Brain microvascular endothelial cell (primary cell): ENCODE measurements at regions not wholly inside any gene's neighbourhood (a gene's known extent, or its start where the extent isn't known, plus 50 kb on each side); places are given as distances from the start of the nearest gene placed in this dataset.

ENCODE experiments used
- DNase-seq: peaks from one replicate; pipeline ENCODE4 v3.0.0-alpha.2; 2020
- H3K27ac ChIP-seq: fragments of 250-450 bp; sonication (Bioruptor Pico); 2 replicates; pipeline ENCODE4 v1.5.1; 2020; ENCODE audit warnings: mild to moderate bottlenecking, moderate library complexity
- H3K27me3 ChIP-seq: fragments of 250-450 bp; sonication (Bioruptor Pico); replicated peaks from 2 replicates; pipeline ENCODE4 v1.5.1; 2020; ENCODE audit warnings: mild to moderate bottlenecking
- H3K36me3 ChIP-seq: fragments of 250-450 bp; sonication (Bioruptor Pico); replicated peaks from 2 replicates; pipeline ENCODE4 v1.5.1; 2020; ENCODE audit warnings: mild to moderate bottlenecking
- H3K4me3 ChIP-seq: 2 replicates; pipeline ENCODE4 v1.5.1; 2011; ENCODE audit warnings: low read depth, mild to moderate bottlenecking, control low read depth, low read length, moderate library complexity
- in situ Hi-C: cut with HindIII; loops from 2 replicates; pipeline ENCODE4 v1.10.0; 2017; ENCODE audit warnings: low sequenced_read_pairs, low pct_ligation_motif_present
- TF ChIP-seq, protein P1 (sequence below): IDR thresholded peaks from 2 replicates; pipeline ENCODE4 v1.5.1; 2011; ENCODE audit warnings: low read depth, mild to moderate bottlenecking, moderate library complexity, low read length, control low read depth, inconsistent platforms; ENCODE audit errors: missing control alignments

DNA sequence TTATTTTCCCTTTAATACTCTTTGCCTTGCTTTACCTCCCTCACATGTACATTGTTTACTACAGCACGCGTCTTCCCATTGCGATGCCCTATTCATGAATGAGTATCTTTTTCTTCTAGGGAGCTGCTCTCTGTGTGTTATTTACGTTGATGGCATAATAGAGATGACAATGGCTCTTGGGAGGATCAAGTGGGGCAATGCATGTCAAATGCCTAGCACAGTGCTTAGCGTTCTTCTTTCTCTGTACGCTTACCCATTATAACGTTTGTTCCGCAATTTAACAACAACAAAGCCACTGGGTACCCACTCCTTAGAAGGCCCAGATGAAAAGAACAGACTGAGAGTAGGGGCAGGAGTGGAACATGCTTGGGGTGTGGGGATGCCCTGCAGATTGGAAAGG, 271.6 kb upstream of the TNRC6C start:
- H3K27me3 ChIP-seq = peaks cover 9% of the 10 kb centered on the region
- in situ Hi-C loops = no loop called here
- no peaks in the 10 kb centered on the region for H3K36me3 ChIP-seq
- no peak overlapping the region for H3K4me3 ChIP-seq
- DNase-seq = no peak
- H3K27ac ChIP-seq = no peak overlapping the region
- TF ChIP-seq, protein P1, sequence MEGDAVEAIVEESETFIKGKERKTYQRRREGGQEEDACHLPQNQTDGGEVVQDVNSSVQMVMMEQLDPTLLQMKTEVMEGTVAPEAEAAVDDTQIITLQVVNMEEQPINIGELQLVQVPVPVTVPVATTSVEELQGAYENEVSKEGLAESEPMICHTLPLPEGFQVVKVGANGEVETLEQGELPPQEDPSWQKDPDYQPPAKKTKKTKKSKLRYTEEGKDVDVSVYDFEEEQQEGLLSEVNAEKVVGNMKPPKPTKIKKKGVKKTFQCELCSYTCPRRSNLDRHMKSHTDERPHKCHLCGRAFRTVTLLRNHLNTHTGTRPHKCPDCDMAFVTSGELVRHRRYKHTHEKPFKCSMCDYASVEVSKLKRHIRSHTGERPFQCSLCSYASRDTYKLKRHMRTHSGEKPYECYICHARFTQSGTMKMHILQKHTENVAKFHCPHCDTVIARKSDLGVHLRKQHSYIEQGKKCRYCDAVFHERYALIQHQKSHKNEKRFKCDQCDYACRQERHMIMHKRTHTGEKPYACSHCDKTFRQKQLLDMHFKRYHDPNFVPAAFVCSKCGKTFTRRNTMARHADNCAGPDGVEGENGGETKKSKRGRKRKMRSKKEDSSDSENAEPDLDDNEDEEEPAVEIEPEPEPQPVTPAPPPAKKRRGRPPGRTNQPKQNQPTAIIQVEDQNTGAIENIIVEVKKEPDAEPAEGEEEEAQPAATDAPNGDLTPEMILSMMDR = no peak

DNA sequence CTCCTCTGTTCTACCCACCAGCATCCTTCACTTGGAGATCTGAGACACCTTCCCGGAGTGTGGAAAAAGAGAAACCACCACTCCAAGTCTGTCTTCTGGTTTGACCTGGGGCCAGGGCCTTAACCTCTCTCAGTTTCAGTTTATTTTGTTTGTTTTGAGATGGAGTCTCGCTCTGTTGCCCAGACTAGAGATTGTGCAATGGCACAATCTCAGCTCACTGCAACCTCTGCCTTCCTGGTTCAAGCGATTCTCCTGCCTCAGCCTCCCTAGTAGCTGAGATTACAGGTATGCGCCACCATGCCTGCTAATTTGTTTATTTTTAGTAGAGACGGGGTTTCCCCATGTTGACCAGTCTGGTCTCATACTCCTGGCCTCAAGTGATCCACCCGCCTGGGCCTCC, 271.1 kb upstream of the TNRC6C start:
- DNase-seq = no peak
- H3K4me3 ChIP-seq = no peak overlapping the region
- H3K36me3 ChIP-seq = no peaks in the 10 kb centered on the region
- peaks cover 9% of the 10 kb centered on the region for H3K27me3 ChIP-seq
- no peak overlapping the region for H3K27ac ChIP-seq
- TF ChIP-seq, protein P1 = no peak
- in situ Hi-C loops = no loop called here

- Histone ChIP-seq H3K4me3 (no peak overlapping the region), H3K27me3 (peaks cover 9% of the 10 kb centered on the region)
- no peak for DNase-seq
These were observed 270.6 kb upstream of the TNRC6C start for GRCh38 chr17:77687921-77688320.

DNA sequence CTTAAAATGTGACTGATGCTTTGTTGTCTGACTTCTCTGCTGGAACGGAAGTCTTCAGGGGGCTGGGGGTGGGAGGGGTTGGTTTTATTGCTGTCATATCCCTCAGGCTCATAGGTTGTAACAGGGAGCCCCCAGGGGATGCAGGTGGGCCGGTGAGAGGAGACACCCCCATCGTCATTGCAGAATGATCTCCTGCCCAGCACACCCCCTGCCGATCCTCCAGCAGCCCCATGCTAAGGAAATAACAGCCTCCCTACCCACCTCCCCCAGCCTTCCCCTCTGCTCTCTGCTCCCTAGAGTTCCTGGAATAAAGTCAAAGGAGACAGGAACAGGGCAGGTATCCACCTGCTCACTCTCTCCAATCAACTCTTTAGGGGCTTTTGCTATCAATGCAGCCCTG, 270.1 kb upstream of the TNRC6C start:
- H3K27ac ChIP-seq = no peak overlapping the region
- H3K27me3 ChIP-seq = peaks cover 13% of the 10 kb centered on the region
- in situ Hi-C loops = no loop called here
- H3K36me3 ChIP-seq = no peaks in the 10 kb centered on the region
- TF ChIP-seq, protein P1 = no peak
- H3K4me3 ChIP-seq = no peak overlapping the region
- no peak for DNase-seq

More at GRCh38 chr17:77687921-77688320, 270.6 kb upstream of the TNRC6C start:
- in situ Hi-C loops = no loop called here
- TF ChIP-seq, protein P1 = no peak
- no peak overlapping the region for H3K27ac ChIP-seq
- no peaks in the 10 kb centered on the region for H3K36me3 ChIP-seq

DNA sequence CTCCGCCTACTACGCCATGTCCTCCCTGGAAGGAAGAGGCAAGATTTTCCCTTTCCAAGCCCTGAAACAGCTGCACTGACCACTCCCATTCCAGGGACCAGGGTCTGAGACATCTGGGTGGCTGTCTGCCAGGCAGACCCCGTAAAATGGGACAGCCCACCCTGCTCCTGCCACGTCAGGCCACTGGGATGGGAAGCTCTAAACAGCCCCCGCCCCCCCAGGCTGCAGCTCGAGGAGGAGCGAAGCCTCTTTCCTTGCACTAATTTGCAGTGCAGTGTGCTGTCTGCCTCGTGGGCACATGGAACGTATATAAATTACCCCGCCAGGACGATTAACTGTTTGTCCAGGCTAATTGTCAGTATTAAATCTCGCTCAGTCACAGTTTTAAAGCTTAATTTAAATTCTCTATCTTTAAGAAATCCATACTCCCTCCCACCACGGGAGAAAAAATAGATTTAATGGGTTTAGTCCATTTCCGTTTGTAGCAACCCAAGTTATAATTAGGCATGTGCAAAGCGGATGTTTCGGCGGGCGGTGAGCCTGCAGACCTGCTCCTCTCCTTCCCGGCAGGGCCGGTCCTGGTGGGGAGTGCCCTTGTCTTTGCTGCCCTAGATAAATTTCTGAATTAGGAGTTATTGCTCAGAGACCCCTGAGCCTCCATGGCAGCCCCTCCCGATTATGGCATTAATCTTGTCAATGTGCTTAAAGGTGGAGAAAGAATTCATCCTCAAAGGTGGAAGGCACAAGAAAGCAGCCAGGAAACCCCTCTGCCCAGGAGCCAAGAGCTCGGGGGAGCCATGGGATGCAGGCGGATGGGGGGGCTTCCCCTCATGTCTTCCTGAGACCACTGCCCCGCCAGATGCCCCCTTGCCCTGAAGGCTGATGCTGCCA, 268.0 kb upstream of the TNRC6C start:
- Histone ChIP-seq H3K4me3 (no peak overlapping the region), H3K36me3 (no peaks in the 10 kb centered on the region), H3K27me3 (peaks cover 30% of the 10 kb centered on the region), H3K27ac (no peak overlapping the region)
- TF ChIP-seq, protein P1 = no peak
- in situ Hi-C loops = no loop called here
- no peak for DNase-seq
